Adrenal gland (tissue), 5 donors: ENCODE measurements at regions not wholly inside any gene's neighbourhood (a gene's known extent, or its start where the extent isn't known, plus 50 kb on each side); places are given as distances from the start of the nearest gene placed in this dataset.
"Not testable (repeated sequence)": the region's sequence is repeated elsewhere in the genome, so short reads cannot be mapped to it uniquely, and the experiment has no call there.

Experiments
- POLR2A ChIP-seq, 2 donors: fragments of 450-650 bp; IDR thresholded peaks; one replicate each; pipeline ENCODE4 v1.6.1; 2017; ENCODE audit warnings: antibody characterized with exemption in 2 of 2, mild to moderate bottlenecking in 2 of 2, moderate library complexity in 1 of 2
- TF ChIP-seq, protein P1 (sequence below), 6 experiments: fragments of 450-650 bp in 4 of 6; fragments of 200-600 bp in 2 of 6; sonication (generic) in 1 of 6; IDR thresholded peaks; 1 replicate in 5 of 6; 2 replicates in 1 of 6; pipeline versions ENCODE4 v1.5.1 to v1.8.0; 2016 to 2021; ENCODE audit warnings: antibody characterized with exemption in 6 of 6, mild to moderate bottlenecking in 2 of 6, moderate library complexity in 1 of 6
- donor health status: DM: no; HTN: no; CAD: no.

DNA sequence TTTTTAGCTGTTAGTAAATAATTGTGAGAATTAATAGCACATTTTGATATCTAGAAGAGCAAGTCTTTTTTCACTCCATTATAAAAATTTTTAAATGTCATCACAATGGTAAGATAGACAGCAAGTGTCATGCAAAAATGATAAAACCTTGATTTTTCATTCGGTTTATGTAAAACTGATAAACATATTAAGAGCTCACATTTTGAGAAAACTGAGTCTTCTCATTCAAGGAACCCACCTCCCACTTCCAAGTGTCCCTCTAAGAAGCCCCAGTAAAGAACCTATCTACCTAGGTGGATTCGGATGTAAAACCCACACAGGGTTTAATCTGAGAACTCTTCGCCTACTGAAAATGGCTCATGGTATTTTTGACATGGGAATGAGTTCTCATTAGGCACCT lies 87.1 kb upstream of the CCDC180 start:
- TF ChIP-seq, protein P1, sequence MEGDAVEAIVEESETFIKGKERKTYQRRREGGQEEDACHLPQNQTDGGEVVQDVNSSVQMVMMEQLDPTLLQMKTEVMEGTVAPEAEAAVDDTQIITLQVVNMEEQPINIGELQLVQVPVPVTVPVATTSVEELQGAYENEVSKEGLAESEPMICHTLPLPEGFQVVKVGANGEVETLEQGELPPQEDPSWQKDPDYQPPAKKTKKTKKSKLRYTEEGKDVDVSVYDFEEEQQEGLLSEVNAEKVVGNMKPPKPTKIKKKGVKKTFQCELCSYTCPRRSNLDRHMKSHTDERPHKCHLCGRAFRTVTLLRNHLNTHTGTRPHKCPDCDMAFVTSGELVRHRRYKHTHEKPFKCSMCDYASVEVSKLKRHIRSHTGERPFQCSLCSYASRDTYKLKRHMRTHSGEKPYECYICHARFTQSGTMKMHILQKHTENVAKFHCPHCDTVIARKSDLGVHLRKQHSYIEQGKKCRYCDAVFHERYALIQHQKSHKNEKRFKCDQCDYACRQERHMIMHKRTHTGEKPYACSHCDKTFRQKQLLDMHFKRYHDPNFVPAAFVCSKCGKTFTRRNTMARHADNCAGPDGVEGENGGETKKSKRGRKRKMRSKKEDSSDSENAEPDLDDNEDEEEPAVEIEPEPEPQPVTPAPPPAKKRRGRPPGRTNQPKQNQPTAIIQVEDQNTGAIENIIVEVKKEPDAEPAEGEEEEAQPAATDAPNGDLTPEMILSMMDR (IDR thresholded peaks at IDR 0.05), result not testable (repeated sequence)
- not testable (repeated sequence) for TF ChIP-seq POLR2A (IDR thresholded peaks at IDR 0.05)
